ENCODE measurements at regions not wholly inside any gene's neighbourhood (a gene's known extent, or its start where the extent isn't known, plus 50 kb on each side); places are given as distances from the start of the nearest gene placed in this dataset.

DNA sequence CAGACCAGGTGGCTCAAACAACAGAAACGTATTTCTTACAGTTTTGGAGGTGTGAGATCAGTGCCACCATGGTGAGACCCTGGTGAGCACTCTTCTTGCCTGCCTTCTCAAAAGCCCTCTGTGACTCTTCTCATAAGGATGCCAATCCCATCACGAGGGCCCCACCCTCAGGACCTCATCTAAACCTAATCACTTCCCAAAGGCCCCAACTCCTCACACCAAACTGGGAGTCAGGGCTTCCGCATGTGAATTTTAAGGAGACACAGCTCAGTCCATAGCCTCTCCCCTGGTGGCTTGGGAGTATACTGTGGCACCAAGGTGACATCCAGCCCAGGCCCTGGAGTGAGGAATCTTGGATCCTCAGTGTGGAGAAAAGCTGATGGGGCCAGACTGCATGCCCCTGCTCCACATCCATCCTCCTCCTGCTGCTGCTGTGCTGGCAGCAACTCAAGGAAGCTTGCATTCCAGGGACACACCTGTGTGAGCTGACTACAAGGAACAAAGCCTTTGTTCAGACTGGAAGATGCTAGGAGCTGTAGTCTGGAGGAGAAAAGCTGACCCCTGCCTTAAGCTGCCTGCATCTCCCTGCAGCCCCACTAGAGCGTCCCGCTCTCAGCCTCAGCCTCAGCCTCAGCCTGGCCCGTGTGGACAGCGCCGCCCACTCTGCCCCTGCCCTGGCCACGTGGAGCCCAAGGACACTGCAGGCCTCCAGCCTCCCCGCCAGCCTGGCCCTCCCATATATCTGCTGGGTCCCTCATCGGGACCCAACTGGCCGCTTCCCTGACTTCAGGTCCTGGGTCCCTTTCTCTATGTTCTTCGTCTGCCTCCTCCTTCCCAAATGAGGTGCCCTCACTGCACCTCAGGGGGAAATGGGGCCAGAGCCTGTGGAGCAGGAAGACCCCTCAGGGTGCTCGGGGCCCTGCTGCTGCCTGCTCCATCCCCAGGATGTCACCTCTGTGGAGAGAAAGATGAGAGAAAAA, 87.8 kb upstream of the RAB6C start:
- TF ChIP-seq, protein P1, sequence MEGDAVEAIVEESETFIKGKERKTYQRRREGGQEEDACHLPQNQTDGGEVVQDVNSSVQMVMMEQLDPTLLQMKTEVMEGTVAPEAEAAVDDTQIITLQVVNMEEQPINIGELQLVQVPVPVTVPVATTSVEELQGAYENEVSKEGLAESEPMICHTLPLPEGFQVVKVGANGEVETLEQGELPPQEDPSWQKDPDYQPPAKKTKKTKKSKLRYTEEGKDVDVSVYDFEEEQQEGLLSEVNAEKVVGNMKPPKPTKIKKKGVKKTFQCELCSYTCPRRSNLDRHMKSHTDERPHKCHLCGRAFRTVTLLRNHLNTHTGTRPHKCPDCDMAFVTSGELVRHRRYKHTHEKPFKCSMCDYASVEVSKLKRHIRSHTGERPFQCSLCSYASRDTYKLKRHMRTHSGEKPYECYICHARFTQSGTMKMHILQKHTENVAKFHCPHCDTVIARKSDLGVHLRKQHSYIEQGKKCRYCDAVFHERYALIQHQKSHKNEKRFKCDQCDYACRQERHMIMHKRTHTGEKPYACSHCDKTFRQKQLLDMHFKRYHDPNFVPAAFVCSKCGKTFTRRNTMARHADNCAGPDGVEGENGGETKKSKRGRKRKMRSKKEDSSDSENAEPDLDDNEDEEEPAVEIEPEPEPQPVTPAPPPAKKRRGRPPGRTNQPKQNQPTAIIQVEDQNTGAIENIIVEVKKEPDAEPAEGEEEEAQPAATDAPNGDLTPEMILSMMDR (IDR thresholded peaks at IDR 0.05): no peak
- no peak for TF ChIP-seq POLR2A (IDR thresholded peaks at IDR 0.05)

Measured in ovary (tissue), 3 donors.